A549 (cell line): ENCODE measurements at regions not wholly inside any gene's neighbourhood (a gene's known extent, or its start where the extent isn't known, plus 50 kb on each side); places are given as distances from the start of the nearest gene placed in this dataset.

Source experiments
- ATAC-seq, 2 experiments: fragments of 200-7000 bp in 1 of 2; fragments of >200 bp in 1 of 2; cut with Nextera tagmentation in 1 of 2; cut with Tn5 transposase in 1 of 2; 3 replicates each; pipeline versions ENCODE4 v1.8.0 to v1.9.1; 2018 to 2020; ENCODE audit warnings: mild to moderate bottlenecking in 1 of 2, moderate library complexity in 1 of 2
- CTCF ChIA-PET: fragments of 300-600 bp; sonication (Branson Sonifier 250); formaldehyde crosslinking; extraction: SDS; loops from one replicate; lab custom pipeline; 2021; ENCODE audit warnings: antibody characterized with exemption, inconsistent platforms; lab: Yijun Ruan, JAX
- POLR2A ChIA-PET: fragments of 350-600 bp; formaldehyde crosslinking; extraction: SDS; loops from one replicate; lab custom pipeline; 2021; ENCODE audit warnings: antibody characterized with exemption, inconsistent platforms; lab: Yijun Ruan, JAX
- DNase-seq, 2 experiments: peaks; one replicate each; pipeline versions ENCODE4 v3.0.0 to v3.0.0-alpha.2; 2011 to 2016; ENCODE audit warnings: low read depth in 1 of 2, low spot score in 1 of 2
- FAIRE-seq: peaks from 2 replicates; lab custom pipeline; 2011; peaks lifted over from hg19 to GRCh38; lab: Jason Lieb, UNC
- H3K27ac ChIP-seq, 2 experiments: fragments of >200 bp; sonication (Bioruptor Twin); formaldehyde crosslinking; 3 replicates each; pipeline ENCODE4 v1.5.1; 2016 to 2017
- H3K4me1 ChIP-seq: fragments of >200 bp; sonication (Bioruptor Twin); formaldehyde crosslinking; 3 replicates; pipeline ENCODE4 v1.6.1; 2016
- H3K4me2 ChIP-seq: fragments of >200 bp; sonication (Bioruptor Twin); formaldehyde crosslinking; 3 replicates; pipeline ENCODE4 v1.6.1; 2016
- H3K4me3 ChIP-seq: fragments of >200 bp; sonication (Bioruptor Twin); formaldehyde crosslinking; 3 replicates; pipeline ENCODE4 v1.5.1; 2016
- H3K9me3 ChIP-seq: fragments of >200 bp; sonication (Bioruptor Twin); formaldehyde crosslinking; 3 replicates; pipeline ENCODE4 v1.6.1; 2016
- EHMT2 ChIP-seq: fragments of 200-600 bp; sonication (generic); IDR thresholded peaks from 2 replicates; pipeline ENCODE4 v1.6.1; 2016; ENCODE audit warnings: antibody characterized with exemption, low read depth, mild to moderate bottlenecking, moderate library complexity
- FOSB ChIP-seq: fragments of 250-450 bp; sonication (Bioruptor Pico); IDR thresholded peaks from 2 replicates; pipeline ENCODE4 v1.5.0; 2020; ENCODE audit warnings: mild to moderate bottlenecking, moderate library complexity
- FOSL2 ChIP-seq, 2 experiments: fragments of 450-650 bp in 1 of 2; fragments of >200 bp in 1 of 2; sonication (Bioruptor Twin) in 1 of 2; formaldehyde crosslinking; IDR thresholded peaks; 2 replicates each; pipeline versions ENCODE4 v1.5.0 to v1.6.1; 2016 to 2020; ENCODE audit warnings: mild to moderate bottlenecking in 1 of 2, moderate library complexity in 1 of 2
- GATA3 ChIP-seq: IDR thresholded peaks from 2 replicates; pipeline ENCODE4 v1.6.1; 2012; ENCODE audit warnings: borderline replicate concordance
- HDAC2 ChIP-seq: fragments of 200-600 bp; sonication (generic); IDR thresholded peaks from 2 replicates; pipeline ENCODE4 v1.6.1; 2016
- MAFK ChIP-seq: fragments of 450-650 bp; IDR thresholded peaks from 2 replicates; pipeline ENCODE4 v1.6.1; 2014; ENCODE audit not compliant: partially characterized antibody
- NFE2L2 ChIP-seq: fragments of 150-350 bp; conservative IDR thresholded peaks from 2 replicates; pipeline ENCODE4 v1.6.1; 2014; ENCODE audit warnings: low read length
- RAD21 ChIP-seq, 2 experiments: fragments of >200 bp in 1 of 2; sonication (Bioruptor Twin) in 1 of 2; formaldehyde crosslinking in 1 of 2; IDR thresholded peaks in 1 of 2; conservative IDR thresholded peaks in 1 of 2; 2 replicates in 1 of 2; 3 replicates in 1 of 2; pipeline ENCODE4 v1.6.1; 2012 to 2018; ENCODE audit warnings: inconsistent platforms in 1 of 2
- RARB ChIP-seq: fragments of 250-450 bp; sonication (Bioruptor Pico); IDR thresholded peaks from 2 replicates; pipeline ENCODE4 v1.8.0; 2021; ENCODE audit warnings: mild to moderate bottlenecking, moderate library complexity
- RNF2 ChIP-seq: fragments of 200-600 bp; sonication (generic); IDR thresholded peaks from 2 replicates; pipeline ENCODE4 v1.6.1; 2016; ENCODE audit warnings: low read depth, mild to moderate bottlenecking, antibody characterized with exemption, moderate library complexity, borderline replicate concordance
- TP53 ChIP-seq: fragments of 250-450 bp; sonication (Bioruptor Pico); IDR thresholded peaks from 2 replicates; pipeline ENCODE4 v1.5.0; 2021; ENCODE audit warnings: mild to moderate bottlenecking, moderate library complexity
- ZFP36 ChIP-seq: fragments of 450-650 bp; IDR thresholded peaks from 2 replicates; pipeline ENCODE4 v1.6.1; 2014; ENCODE audit warnings: borderline replicate concordance; ENCODE audit not compliant: partially characterized antibody
- ZNF302 ChIP-seq: fragments of 250-450 bp; sonication (Bioruptor Pico); IDR thresholded peaks from 2 replicates; pipeline ENCODE4 v1.9.0; 2021; ENCODE audit warnings: inconsistent platforms, mild to moderate bottlenecking, moderate library complexity
- WGBS: methylation state at CpG from one replicate; pipeline ENCODE4 v1.1.6; 2017; ENCODE audit errors: missing lambda C conversion rate; 5-methylcytosine and 5-hydroxymethylcytosine counted together
- TF ChIP-seq, protein P1 (sequence below): fragments of >200 bp; sonication (Bioruptor Twin); formaldehyde crosslinking; IDR thresholded peaks from 3 replicates; pipeline ENCODE4 v1.6.1; 2016
- TF ChIP-seq, protein P2 (sequence below): IDR thresholded peaks from 2 replicates; pipeline ENCODE4 v1.6.1; 2012
- TF ChIP-seq, protein P3 (sequence below): fragments of >200 bp; sonication (Bioruptor Twin); formaldehyde crosslinking; IDR thresholded peaks from 3 replicates; pipeline ENCODE4 v1.5.1; 2016
- TF ChIP-seq, protein P4 (sequence below): IDR thresholded peaks from 2 replicates; pipeline ENCODE4 v1.6.1; 2012; ENCODE audit warnings: low read depth, borderline replicate concordance
- TF ChIP-seq, protein P5 (sequence below): fragments of 250-450 bp; sonication (Bioruptor Pico); IDR thresholded peaks from 2 replicates; pipeline ENCODE4 v1.5.0; 2021; ENCODE audit warnings: mild to moderate bottlenecking, moderate library complexity, borderline replicate concordance

DNA sequence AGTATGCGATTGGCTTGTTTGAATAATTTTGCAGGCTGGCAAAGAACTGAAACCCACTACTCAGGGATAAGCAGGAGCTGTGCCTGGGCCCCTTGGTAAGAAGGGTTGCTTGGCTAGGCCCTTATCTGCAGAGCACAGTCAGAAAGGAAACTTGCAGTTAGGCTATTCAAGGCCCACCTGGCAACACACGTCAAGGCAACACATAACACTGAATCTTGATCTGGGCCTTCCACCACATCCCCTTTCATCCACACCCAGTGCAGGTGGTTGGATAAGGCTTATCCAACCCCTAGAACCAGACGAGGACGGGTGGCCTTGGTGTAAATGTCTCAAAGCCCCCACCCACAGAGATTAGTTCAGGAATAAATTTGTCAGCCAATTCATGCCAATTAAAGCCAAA, 72.8 kb upstream of the NEIL3 start:
- ChIA-PET POLR2A (no interaction called here), CTCF (interaction anchor here (1.0 kb wide), 1 partner anchor 13 kb away, joined by 3 read pairs; no protein-coding TSS in a partner anchor)
- ATAC-seq, result no peak
- FAIRE-seq, result no peak
- no peak for TF ChIP-seq NFE2L2
- no peak for TF ChIP-seq ZNF302 (CRISPR knock-in tag)
- TF ChIP-seq MAFK, result no peak
- no peaks in the 10 kb centered on the region for H3K9me3 ChIP-seq
- no peak overlapping the region for H3K4me3 ChIP-seq
- H3K27ac ChIP-seq, result no peak overlapping the region
- DNase-seq, result no peak
- H3K4me1 ChIP-seq, result no peaks in the 10 kb centered on the region
- H3K4me2 ChIP-seq, result no peak overlapping the region
- WGBS, result 45% methylated on average over 4 of the region's 4 CpGs

DNA sequence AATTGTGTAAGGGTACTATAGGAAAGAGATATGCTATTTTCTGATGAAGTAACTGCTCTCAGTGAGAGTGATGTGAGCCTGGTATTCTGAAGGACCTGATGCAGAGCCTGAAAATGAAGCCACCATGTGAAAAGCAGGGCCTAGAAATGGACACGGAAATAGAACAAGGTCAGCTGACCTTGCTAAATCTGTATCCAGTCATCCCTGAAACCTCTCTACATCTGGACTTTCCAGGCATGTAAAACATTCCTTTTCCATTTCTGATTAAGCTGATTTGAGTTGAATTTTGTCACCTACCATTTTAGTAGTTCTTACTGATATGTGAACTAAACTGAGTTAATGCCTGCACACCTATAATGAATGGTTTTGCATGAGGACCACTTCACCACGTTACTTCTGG, 72.4 kb upstream of the NEIL3 start:
- ATAC-seq (no peak), FAIRE-seq (no peak), DNase-seq (no peak)
- POLR2A ChIA-PET, result no interaction called here
- no peak overlapping the region for H3K4me3 ChIP-seq
- CTCF ChIA-PET, result interaction anchor here (1.0 kb wide), 1 partner anchor 13 kb away, joined by 3 read pairs; no protein-coding TSS in a partner anchor
- 89% methylated on average over 2 of the region's 2 CpGs for WGBS
- no peak for TF ChIP-seq RAD21 (conservative IDR thresholded peaks at IDR 0.05 in 1 of 2, IDR thresholded peaks at IDR 0.05 in 1 of 2)
- H3K9me3 ChIP-seq, result no peaks in the 10 kb centered on the region
- H3K27ac ChIP-seq, result no peak overlapping the region
- no peak overlapping the region for H3K4me2 ChIP-seq
- no peaks in the 10 kb centered on the region for H3K4me1 ChIP-seq

DNA sequence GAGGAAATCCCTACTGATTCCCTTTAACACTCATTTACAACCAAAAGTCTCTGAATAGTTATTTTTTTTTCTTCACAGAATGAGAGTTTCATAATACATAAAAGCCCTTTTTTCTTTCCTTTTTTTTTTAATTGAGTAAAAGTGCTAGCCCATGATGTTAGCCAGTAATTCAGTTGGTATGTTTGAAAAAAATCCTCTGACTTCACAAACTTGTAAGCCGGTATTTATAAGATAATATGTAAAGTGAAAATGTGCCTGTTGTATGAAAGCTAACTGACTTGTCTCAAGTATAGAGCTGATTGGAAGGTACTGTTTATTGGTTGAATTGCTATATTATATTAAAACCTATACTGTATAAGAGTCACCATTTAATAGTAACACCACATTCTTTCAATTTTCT, 70.2 kb upstream of the NEIL3 start:
- H3K4me2 ChIP-seq, result no peak overlapping the region
- ChIA-PET POLR2A (no interaction called here), CTCF (interaction anchor here (1.5 kb wide), 1 partner anchor 10 kb away, joined by 7 read pairs; no protein-coding TSS in a partner anchor)
- H3K4me1 ChIP-seq, result no peaks in the 10 kb centered on the region
- TF ChIP-seq RARB (CRISPR knock-in tag), result no peak
- TF ChIP-seq, protein P1, sequence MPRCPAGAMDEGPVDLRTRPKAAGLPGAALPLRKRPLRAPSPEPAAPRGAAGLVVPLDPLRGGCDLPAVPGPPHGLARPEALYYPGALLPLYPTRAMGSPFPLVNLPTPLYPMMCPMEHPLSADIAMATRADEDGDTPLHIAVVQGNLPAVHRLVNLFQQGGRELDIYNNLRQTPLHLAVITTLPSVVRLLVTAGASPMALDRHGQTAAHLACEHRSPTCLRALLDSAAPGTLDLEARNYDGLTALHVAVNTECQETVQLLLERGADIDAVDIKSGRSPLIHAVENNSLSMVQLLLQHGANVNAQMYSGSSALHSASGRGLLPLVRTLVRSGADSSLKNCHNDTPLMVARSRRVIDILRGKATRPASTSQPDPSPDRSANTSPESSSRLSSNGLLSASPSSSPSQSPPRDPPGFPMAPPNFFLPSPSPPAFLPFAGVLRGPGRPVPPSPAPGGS, result no peak
- TF ChIP-seq FOSL2 (IDR thresholded peaks at IDR 0.05), result no peak
- no peak for TF ChIP-seq FOSL2 (CRISPR knock-in tag; IDR thresholded peaks at IDR 0.05)
- TF ChIP-seq, protein P2, sequence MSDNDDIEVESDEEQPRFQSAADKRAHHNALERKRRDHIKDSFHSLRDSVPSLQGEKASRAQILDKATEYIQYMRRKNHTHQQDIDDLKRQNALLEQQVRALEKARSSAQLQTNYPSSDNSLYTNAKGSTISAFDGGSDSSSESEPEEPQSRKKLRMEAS, result no peak
- no peak for TF ChIP-seq HDAC2
- TF ChIP-seq, protein P3, sequence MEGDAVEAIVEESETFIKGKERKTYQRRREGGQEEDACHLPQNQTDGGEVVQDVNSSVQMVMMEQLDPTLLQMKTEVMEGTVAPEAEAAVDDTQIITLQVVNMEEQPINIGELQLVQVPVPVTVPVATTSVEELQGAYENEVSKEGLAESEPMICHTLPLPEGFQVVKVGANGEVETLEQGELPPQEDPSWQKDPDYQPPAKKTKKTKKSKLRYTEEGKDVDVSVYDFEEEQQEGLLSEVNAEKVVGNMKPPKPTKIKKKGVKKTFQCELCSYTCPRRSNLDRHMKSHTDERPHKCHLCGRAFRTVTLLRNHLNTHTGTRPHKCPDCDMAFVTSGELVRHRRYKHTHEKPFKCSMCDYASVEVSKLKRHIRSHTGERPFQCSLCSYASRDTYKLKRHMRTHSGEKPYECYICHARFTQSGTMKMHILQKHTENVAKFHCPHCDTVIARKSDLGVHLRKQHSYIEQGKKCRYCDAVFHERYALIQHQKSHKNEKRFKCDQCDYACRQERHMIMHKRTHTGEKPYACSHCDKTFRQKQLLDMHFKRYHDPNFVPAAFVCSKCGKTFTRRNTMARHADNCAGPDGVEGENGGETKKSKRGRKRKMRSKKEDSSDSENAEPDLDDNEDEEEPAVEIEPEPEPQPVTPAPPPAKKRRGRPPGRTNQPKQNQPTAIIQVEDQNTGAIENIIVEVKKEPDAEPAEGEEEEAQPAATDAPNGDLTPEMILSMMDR, result no peak
- no peak for TF ChIP-seq TP53 (CRISPR knock-in tag)
- TF ChIP-seq, protein P4, sequence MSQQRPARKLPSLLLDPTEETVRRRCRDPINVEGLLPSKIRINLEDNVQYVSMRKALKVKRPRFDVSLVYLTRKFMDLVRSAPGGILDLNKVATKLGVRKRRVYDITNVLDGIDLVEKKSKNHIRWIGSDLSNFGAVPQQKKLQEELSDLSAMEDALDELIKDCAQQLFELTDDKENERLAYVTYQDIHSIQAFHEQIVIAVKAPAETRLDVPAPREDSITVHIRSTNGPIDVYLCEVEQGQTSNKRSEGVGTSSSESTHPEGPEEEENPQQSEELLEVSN, result no peak
- TF ChIP-seq RNF2, result no peak
- no peak for TF ChIP-seq EHMT2
- no peak for TF ChIP-seq GATA3
- no peak for TF ChIP-seq FOSB (CRISPR knock-in tag)
- TF ChIP-seq, protein P5, sequence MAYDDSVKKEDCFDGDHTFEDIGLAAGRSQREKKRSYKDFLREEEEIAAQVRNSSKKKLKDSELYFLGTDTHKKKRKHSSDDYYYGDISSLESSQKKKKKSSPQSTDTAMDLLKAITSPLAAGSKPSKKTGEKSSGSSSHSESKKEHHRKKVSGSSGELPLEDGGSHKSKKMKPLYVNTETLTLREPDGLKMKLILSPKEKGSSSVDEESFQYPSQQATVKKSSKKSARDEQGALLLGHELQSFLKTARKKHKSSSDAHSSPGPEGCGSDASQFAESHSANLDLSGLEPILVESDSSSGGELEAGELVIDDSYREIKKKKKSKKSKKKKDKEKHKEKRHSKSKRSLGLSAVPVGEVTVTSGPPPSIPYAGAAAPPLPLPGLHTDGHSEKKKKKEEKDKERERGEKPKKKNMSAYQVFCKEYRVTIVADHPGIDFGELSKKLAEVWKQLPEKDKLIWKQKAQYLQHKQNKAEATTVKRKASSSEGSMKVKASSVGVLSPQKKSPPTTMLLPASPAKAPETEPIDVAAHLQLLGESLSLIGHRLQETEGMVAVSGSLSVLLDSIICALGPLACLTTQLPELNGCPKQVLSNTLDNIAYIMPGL (CRISPR knock-in tag), result no peak
- TF ChIP-seq ZFP36, result no peak
- H3K4me3 ChIP-seq, result no peak overlapping the region
- 92% methylated on average over 1 of the region's 1 CpG for WGBS
- no peak for FAIRE-seq
- no peak for ATAC-seq
- DNase-seq, result no peak
- no peak overlapping the region for H3K27ac ChIP-seq
- H3K9me3 ChIP-seq, result no peaks in the 10 kb centered on the region
